Mesenchymal stem cell (in vitro differentiated cells and primary cell): ENCODE measurements at regions not wholly inside any gene's neighbourhood (a gene's known extent, or its start where the extent isn't known, plus 50 kb on each side); places are given as distances from the start of the nearest gene placed in this dataset.

ENCODE experiments used
- DNase-seq: peaks from one replicate; pipeline ENCODE4 v3.0.0-alpha.2; 2013
- H2AFZ ChIP-seq: one replicate; pipeline ENCODE4 v1.6.1; 2013; ENCODE audit warnings: low read depth, mild to moderate bottlenecking, control low read depth, inconsistent platforms, low read length, moderate library complexity
- H2AK5ac ChIP-seq: 2 replicates; pipeline ENCODE4 v1.6.1; 2013; ENCODE audit warnings: low read length, moderate library complexity, mild to moderate bottlenecking, inconsistent platforms; ENCODE audit not compliant: severe bottlenecking
- H2BK120ac ChIP-seq: one replicate; pipeline ENCODE4 v1.6.1; 2013; ENCODE audit warnings: low read depth, mild to moderate bottlenecking, inconsistent platforms, low read length, moderate library complexity
- H2BK12ac ChIP-seq, 2 experiments: one replicate each; pipeline ENCODE4 v1.6.1; 2013; ENCODE audit warnings: inconsistent platforms in 2 of 2, low read length in 2 of 2, mild to moderate bottlenecking in 2 of 2, moderate library complexity in 2 of 2, control low read depth in 1 of 2
- H2BK15ac ChIP-seq: one replicate; pipeline ENCODE4 v1.6.1; 2013; ENCODE audit warnings: mild to moderate bottlenecking, low read depth, inconsistent platforms; ENCODE audit not compliant: poor library complexity, severe bottlenecking
- H2BK5ac ChIP-seq: 2 replicates; pipeline ENCODE4 v1.6.1; 2013; ENCODE audit warnings: low read depth, mild to moderate bottlenecking, low read length, control low read depth, inconsistent platforms; ENCODE audit not compliant: poor library complexity, severe bottlenecking
- H3K14ac ChIP-seq, 2 experiments: one replicate each; pipeline ENCODE4 v1.6.1; 2013; ENCODE audit warnings: inconsistent platforms in 2 of 2, low read length in 2 of 2, control low read depth in 1 of 2, mild to moderate bottlenecking in 1 of 2, moderate library complexity in 1 of 2
- H3K18ac ChIP-seq, 2 experiments: one replicate each; pipeline ENCODE4 v1.6.1; 2013; ENCODE audit warnings: inconsistent platforms in 2 of 2, low read length in 2 of 2, control low read depth in 1 of 2, low read depth in 1 of 2, mild to moderate bottlenecking in 1 of 2
- H3K23ac ChIP-seq, 2 experiments: one replicate each; pipeline ENCODE4 v1.6.1; 2013; ENCODE audit warnings: inconsistent platforms in 2 of 2, low read length in 2 of 2, mild to moderate bottlenecking in 2 of 2, moderate library complexity in 2 of 2, control low read depth in 1 of 2
- H3K27ac ChIP-seq: 2 replicates; pipeline ENCODE4 v1.5.1; 2013; ENCODE audit warnings: mild to moderate bottlenecking, moderate library complexity, low read length, control low read depth, inconsistent platforms; ENCODE audit not compliant: poor library complexity, severe bottlenecking
- H3K27me3 ChIP-seq, 2 experiments: 2 replicates each; pipeline versions ENCODE4 v1.6.1 to v1.7.0; 2013; ENCODE audit warnings: low read length in 2 of 2, mild to moderate bottlenecking in 2 of 2, moderate library complexity in 2 of 2, control low read depth in 1 of 2, inconsistent platforms in 1 of 2; ENCODE audit not compliant: control insufficient read depth in 1 of 2, insufficient read depth in 1 of 2
- H3K36me3 ChIP-seq, 2 experiments: 2 replicates each; pipeline versions ENCODE4 v1.6.1 to v1.7.0; 2013; ENCODE audit warnings: low read length in 2 of 2, control low read depth in 1 of 2, inconsistent platforms in 1 of 2, low read depth in 1 of 2, mild to moderate bottlenecking in 1 of 2; ENCODE audit not compliant: insufficient read depth in 2 of 2, control insufficient read depth in 1 of 2
- H3K4ac ChIP-seq, 2 experiments: one replicate each; pipeline ENCODE4 v1.6.1; 2013; ENCODE audit warnings: inconsistent platforms in 2 of 2, low read length in 2 of 2, mild to moderate bottlenecking in 2 of 2, moderate library complexity in 2 of 2, control low read depth in 1 of 2, low read depth in 1 of 2
- H3K4me1 ChIP-seq: 2 replicates; pipeline ENCODE4 v1.6.1; 2013; ENCODE audit warnings: low read depth, low read length, control low read depth; ENCODE audit not compliant: control insufficient read depth, insufficient read depth
- H3K4me2 ChIP-seq: 2 replicates; pipeline ENCODE4 v1.6.1; 2013; ENCODE audit warnings: low read length, mild to moderate bottlenecking, inconsistent platforms; ENCODE audit not compliant: poor library complexity, severe bottlenecking
- H3K4me3 ChIP-seq, 2 experiments: 2 replicates each; pipeline versions ENCODE4 v1.5.1 to v1.7.0; 2013; ENCODE audit warnings: low read length in 2 of 2, mild to moderate bottlenecking in 2 of 2, control low read depth in 1 of 2, low read depth in 1 of 2; ENCODE audit not compliant: insufficient read depth in 1 of 2
- H3K79me1 ChIP-seq: replicated peaks from 2 replicates; pipeline ENCODE4 v1.6.1; 2013; ENCODE audit warnings: mild to moderate bottlenecking, control low read depth, low read length, inconsistent platforms; ENCODE audit not compliant: poor library complexity, severe bottlenecking
- H3K9ac ChIP-seq: 2 replicates; pipeline ENCODE4 v1.7.0; 2013; ENCODE audit warnings: mild to moderate bottlenecking, low read length, moderate library complexity
- H3K9me3 ChIP-seq: 2 replicates; pipeline ENCODE4 v1.7.0; 2013; ENCODE audit warnings: mild to moderate bottlenecking, low read length; ENCODE audit not compliant: control insufficient read depth
- H4K8ac ChIP-seq: one replicate; pipeline ENCODE4 v1.6.1; 2013; ENCODE audit warnings: inconsistent platforms, mild to moderate bottlenecking, low read length, moderate library complexity
- H4K91ac ChIP-seq: one replicate; pipeline ENCODE4 v1.6.1; 2013; ENCODE audit warnings: mild to moderate bottlenecking, low read length, inconsistent platforms
- WGBS: methylation state at CpG from one replicate; pipeline ENCODE4 v1.1.7; 2013; ENCODE audit warnings: mixed read lengths; 5-methylcytosine and 5-hydroxymethylcytosine counted together

GRCh38 chr1:175826705-175827104 lies 83.3 kb upstream of the TNR start:
- Histone ChIP-seq H3K23ac (no peak overlapping the region), H3K27me3 (no peaks in the 10 kb centered on the region), H3K14ac (no peak overlapping the region), H3K4me3 (no peak overlapping the region), H3K4me1 (no peaks in the 10 kb centered on the region), H2BK15ac (no peak overlapping the region), H2BK120ac (no peak overlapping the region), H2BK5ac (no peak overlapping the region), H3K36me3 (no peaks in the 10 kb centered on the region), H3K18ac (no peak overlapping the region), H3K27ac (no peak overlapping the region), H4K91ac (no peak overlapping the region), H4K8ac (no peak overlapping the region), H3K79me1 (no peaks in the 10 kb centered on the region), H2AFZ (no peak overlapping the region), H2AK5ac (no peak overlapping the region), H3K4ac (no peak overlapping the region), H3K4me2 (no peak overlapping the region), H3K9me3 (no peaks in the 10 kb centered on the region), H2BK12ac (no peak overlapping the region), H3K9ac (no peak overlapping the region)
- no peak for DNase-seq
- WGBS, result no CpG with 5 or more reads among the region's 2 CpGs

- WGBS, result 36% methylated on average over 2 of the region's 3 CpGs
- H3K4me2 ChIP-seq, result no peak overlapping the region
- no peak for DNase-seq
- peak overlapping the region in 1 of 2 experiments; percentile 0 for H3K18ac ChIP-seq
- H2AK5ac ChIP-seq, result no peak overlapping the region
- H2AFZ ChIP-seq, result no peak overlapping the region
- H3K27ac ChIP-seq, result no peak overlapping the region
- no peak overlapping the region for H2BK5ac ChIP-seq
- H2BK12ac ChIP-seq, result no peak overlapping the region
- no peaks in the 10 kb centered on the region for H3K79me1 ChIP-seq
- no peak overlapping the region for H3K14ac ChIP-seq
- no peak overlapping the region for H3K9ac ChIP-seq
- no peak overlapping the region for H3K4me3 ChIP-seq
- H3K36me3 ChIP-seq, result no peaks in the 10 kb centered on the region
- H3K4me1 ChIP-seq, result no peaks in the 10 kb centered on the region
- H2BK120ac ChIP-seq, result no peak overlapping the region
- no peak overlapping the region for H4K91ac ChIP-seq
- H3K9me3 ChIP-seq, result no peaks in the 10 kb centered on the region
- no peak overlapping the region for H3K4ac ChIP-seq
- no peaks in the 10 kb centered on the region for H3K27me3 ChIP-seq
- no peak overlapping the region for H2BK15ac ChIP-seq
- no peak overlapping the region for H3K23ac ChIP-seq
- H4K8ac ChIP-seq, result no peak overlapping the region
Observed at GRCh38 chr1:175824079-175824478, 80.7 kb upstream of the TNR start.

- Histone ChIP-seq H2AFZ (no peak overlapping the region), H2BK12ac (no peak overlapping the region), H3K27ac (no peak overlapping the region), H3K9me3 (no peaks in the 10 kb centered on the region), H3K18ac (no peak overlapping the region), H2BK5ac (no peak overlapping the region), H2BK15ac (no peak overlapping the region), H3K79me1 (no peaks in the 10 kb centered on the region), H3K4me1 (no peaks in the 10 kb centered on the region), H3K27me3 (no peaks in the 10 kb centered on the region), H3K9ac (peak overlapping the region; percentile 10), H3K36me3 (no peaks in the 10 kb centered on the region), H3K4ac (no peak overlapping the region), H3K23ac (no peak overlapping the region), H2AK5ac (no peak overlapping the region), H4K91ac (no peak overlapping the region), H3K14ac (no peak overlapping the region), H4K8ac (no peak overlapping the region), H3K4me2 (no peak overlapping the region), H3K4me3 (no peak overlapping the region), H2BK120ac (no peak overlapping the region)
- DNase-seq, result peak; percentile 13
Observed at GRCh38 chr1:175823406-175823805, 80.0 kb upstream of the TNR start.

- H2AFZ ChIP-seq, result no peak overlapping the region
- H2BK12ac ChIP-seq, result no peak overlapping the region
- DNase-seq, result peak; percentile 73
- no peaks in the 10 kb centered on the region for H3K79me1 ChIP-seq
- 28% methylated on average over 1 of the region's 2 CpGs for WGBS
- H3K27me3 ChIP-seq, result no peaks in the 10 kb centered on the region
- H2AK5ac ChIP-seq, result no peak overlapping the region
- H3K9ac ChIP-seq, result peak overlapping the region; percentile 10
- H3K4ac ChIP-seq, result no peak overlapping the region
- H3K4me1 ChIP-seq, result no peaks in the 10 kb centered on the region
- no peak overlapping the region for H2BK120ac ChIP-seq
- H2BK15ac ChIP-seq, result peak overlapping the region; percentile 52
- H3K4me3 ChIP-seq, result no peak overlapping the region
- no peak overlapping the region for H3K18ac ChIP-seq
- H3K9me3 ChIP-seq, result no peaks in the 10 kb centered on the region
- H4K8ac ChIP-seq, result no peak overlapping the region
- H3K14ac ChIP-seq, result no peak overlapping the region
- no peaks in the 10 kb centered on the region for H3K36me3 ChIP-seq
- H4K91ac ChIP-seq, result no peak overlapping the region
- no peak overlapping the region for H3K4me2 ChIP-seq
- H2BK5ac ChIP-seq, result no peak overlapping the region
- H3K23ac ChIP-seq, result no peak overlapping the region
- H3K27ac ChIP-seq, result no peak overlapping the region
Observed at GRCh38 chr1:175822580-175822979, 79.2 kb upstream of the TNR start.
